ENCODE measurements at regions not wholly inside any gene's neighbourhood (a gene's known extent, or its start where the extent isn't known, plus 50 kb on each side); places are given as distances from the start of the nearest gene placed in this dataset.

GRCh38 chr15:35290301-35290721 lies 205.2 kb upstream of the NANOGP8 start:
- no peak for TF ChIP-seq CREB1 (IDR thresholded peaks at IDR 0.05; ENCODE audit: low read depth)
- no peak for TF ChIP-seq TEAD4 (IDR thresholded peaks at IDR 0.05)
- no peak for TF ChIP-seq MAX (IDR thresholded peaks at IDR 0.05)

GRCh38 chr15:35289024-35289617 lies 204.0 kb upstream of the NANOGP8 start:
- TF ChIP-seq ZBTB7A (IDR thresholded peaks at IDR 0.05; ENCODE audit: low read depth), result no peak
- peak; percentile 82 for TF ChIP-seq RAD21 (IDR thresholded peaks at IDR 0.05; ENCODE audit: low read depth)

DNA sequence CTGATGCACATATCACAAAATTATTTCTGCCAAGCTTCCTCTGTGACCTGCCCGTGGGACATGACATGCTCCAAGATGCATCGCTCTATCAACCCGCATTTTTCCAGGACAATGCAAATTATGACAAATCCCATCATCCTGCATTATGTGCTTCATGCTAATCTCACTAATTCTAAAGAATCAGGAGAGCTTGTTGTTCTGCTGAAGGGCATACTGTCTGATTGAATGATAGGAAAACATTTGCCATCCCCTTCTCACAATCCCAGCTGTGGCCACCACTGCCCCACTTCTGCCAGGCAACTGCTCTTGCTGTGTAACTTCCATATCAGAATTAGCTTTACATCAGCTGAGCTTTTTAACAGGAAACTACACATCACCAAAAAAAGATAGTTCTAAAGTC lies 203.5 kb upstream of the NANOGP8 start:
- TF ChIP-seq CEBPB (IDR thresholded peaks at IDR 0.05), result no peak

GRCh38 chr15:35286721-35287120 lies 201.6 kb upstream of the NANOGP8 start:
- TF ChIP-seq RAD21 (IDR thresholded peaks at IDR 0.05; ENCODE audit: low read depth) (no peak), ZBTB7A (IDR thresholded peaks at IDR 0.05; ENCODE audit: low read depth) (no peak), USF1 (IDR thresholded peaks at IDR 0.05) (no peak), TCF12 (IDR thresholded peaks at IDR 0.05; ENCODE audit: low read depth) (no peak), MAX (IDR thresholded peaks at IDR 0.05) (no peak), NFIC (IDR thresholded peaks at IDR 0.05) (no peak), CREB1 (IDR thresholded peaks at IDR 0.05; ENCODE audit: low read depth) (no peak), EP300 (IDR thresholded peaks at IDR 0.05; ENCODE audit: borderline replicate concordance) (no peak)

DNA sequence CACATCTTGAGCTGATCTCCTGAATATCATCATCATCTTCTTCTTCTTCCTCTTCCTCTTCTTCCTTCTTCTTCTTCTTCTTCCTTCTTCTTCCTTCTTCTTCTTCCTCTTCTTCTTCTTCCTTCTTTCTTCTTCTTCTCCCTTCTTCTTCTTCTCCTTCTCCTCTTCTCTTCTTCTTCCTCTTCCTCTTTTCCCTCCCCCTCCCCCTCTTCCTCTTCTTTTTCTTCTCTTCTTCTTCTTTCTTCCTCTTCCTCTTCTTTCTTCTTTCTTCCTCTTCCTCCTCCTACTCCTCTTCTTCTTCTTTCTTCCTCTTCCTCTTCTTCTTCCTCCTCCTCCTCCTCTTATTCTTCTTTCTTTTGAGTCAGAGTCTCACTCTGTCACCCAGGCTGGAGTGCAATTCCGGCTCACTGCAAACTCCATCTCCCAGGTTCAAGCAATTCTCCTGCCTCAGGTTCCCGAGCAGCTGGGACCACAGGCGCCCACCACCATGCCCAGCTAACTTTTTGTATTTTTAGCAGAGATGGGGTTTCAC lies 197.9 kb upstream of the NANOGP8 start:
- no peak for TF ChIP-seq CREB1 (IDR thresholded peaks at IDR 0.05; ENCODE audit: low read depth)
- no peak for TF ChIP-seq TEAD4 (IDR thresholded peaks at IDR 0.05)
- TF ChIP-seq, protein P1, sequence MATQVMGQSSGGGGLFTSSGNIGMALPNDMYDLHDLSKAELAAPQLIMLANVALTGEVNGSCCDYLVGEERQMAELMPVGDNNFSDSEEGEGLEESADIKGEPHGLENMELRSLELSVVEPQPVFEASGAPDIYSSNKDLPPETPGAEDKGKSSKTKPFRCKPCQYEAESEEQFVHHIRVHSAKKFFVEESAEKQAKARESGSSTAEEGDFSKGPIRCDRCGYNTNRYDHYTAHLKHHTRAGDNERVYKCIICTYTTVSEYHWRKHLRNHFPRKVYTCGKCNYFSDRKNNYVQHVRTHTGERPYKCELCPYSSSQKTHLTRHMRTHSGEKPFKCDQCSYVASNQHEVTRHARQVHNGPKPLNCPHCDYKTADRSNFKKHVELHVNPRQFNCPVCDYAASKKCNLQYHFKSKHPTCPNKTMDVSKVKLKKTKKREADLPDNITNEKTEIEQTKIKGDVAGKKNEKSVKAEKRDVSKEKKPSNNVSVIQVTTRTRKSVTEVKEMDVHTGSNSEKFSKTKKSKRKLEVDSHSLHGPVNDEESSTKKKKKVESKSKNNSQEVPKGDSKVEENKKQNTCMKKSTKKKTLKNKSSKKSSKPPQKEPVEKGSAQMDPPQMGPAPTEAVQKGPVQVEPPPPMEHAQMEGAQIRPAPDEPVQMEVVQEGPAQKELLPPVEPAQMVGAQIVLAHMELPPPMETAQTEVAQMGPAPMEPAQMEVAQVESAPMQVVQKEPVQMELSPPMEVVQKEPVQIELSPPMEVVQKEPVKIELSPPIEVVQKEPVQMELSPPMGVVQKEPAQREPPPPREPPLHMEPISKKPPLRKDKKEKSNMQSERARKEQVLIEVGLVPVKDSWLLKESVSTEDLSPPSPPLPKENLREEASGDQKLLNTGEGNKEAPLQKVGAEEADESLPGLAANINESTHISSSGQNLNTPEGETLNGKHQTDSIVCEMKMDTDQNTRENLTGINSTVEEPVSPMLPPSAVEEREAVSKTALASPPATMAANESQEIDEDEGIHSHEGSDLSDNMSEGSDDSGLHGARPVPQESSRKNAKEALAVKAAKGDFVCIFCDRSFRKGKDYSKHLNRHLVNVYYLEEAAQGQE (IDR thresholded peaks at IDR 0.05; ENCODE audit: low read depth), result no peak
- TF ChIP-seq CEBPB (IDR thresholded peaks at IDR 0.05), result no peak
- no peak for TF ChIP-seq ZBTB7A (IDR thresholded peaks at IDR 0.05; ENCODE audit: low read depth)
- TF ChIP-seq RAD21 (IDR thresholded peaks at IDR 0.05; ENCODE audit: low read depth), result no peak
- TF ChIP-seq MAX (IDR thresholded peaks at IDR 0.05), result no peak
- no peak for TF ChIP-seq TCF12 (IDR thresholded peaks at IDR 0.05; ENCODE audit: low read depth)

GRCh38 chr15:35281515-35281914 lies 196.4 kb upstream of the NANOGP8 start:
- TF ChIP-seq MAX (IDR thresholded peaks at IDR 0.05) (no peak), CEBPB (IDR thresholded peaks at IDR 0.05) (no peak), TCF12 (IDR thresholded peaks at IDR 0.05; ENCODE audit: low read depth) (no peak), TEAD4 (IDR thresholded peaks at IDR 0.05) (no peak), NFIC (IDR thresholded peaks at IDR 0.05) (no peak), RAD21 (IDR thresholded peaks at IDR 0.05; ENCODE audit: low read depth) (no peak), YY1 (IDR thresholded peaks at IDR 0.05; ENCODE audit: low read depth) (no peak), USF1 (IDR thresholded peaks at IDR 0.05) (no peak), EGR1 (IDR thresholded peaks at IDR 0.05) (no peak), CREB1 (IDR thresholded peaks at IDR 0.05; ENCODE audit: low read depth) (no peak), ZBTB7A (IDR thresholded peaks at IDR 0.05; ENCODE audit: low read depth) (no peak), TAF1 (IDR thresholded peaks at IDR 0.05; ENCODE audit: low read depth) (no peak), EP300 (IDR thresholded peaks at IDR 0.05; ENCODE audit: borderline replicate concordance) (no peak), FOXM1 (IDR thresholded peaks at IDR 0.05; ENCODE audit: borderline replicate concordance, low read depth) (no peak)
- TF ChIP-seq, protein P1 (IDR thresholded peaks at IDR 0.05; ENCODE audit: low read depth), result no peak

Measured in Ishikawa (cell line).